ENCODE measurements at regions not wholly inside any gene's neighbourhood (a gene's known extent, or its start where the extent isn't known, plus 50 kb on each side); places are given as distances from the start of the nearest gene placed in this dataset.

DNA sequence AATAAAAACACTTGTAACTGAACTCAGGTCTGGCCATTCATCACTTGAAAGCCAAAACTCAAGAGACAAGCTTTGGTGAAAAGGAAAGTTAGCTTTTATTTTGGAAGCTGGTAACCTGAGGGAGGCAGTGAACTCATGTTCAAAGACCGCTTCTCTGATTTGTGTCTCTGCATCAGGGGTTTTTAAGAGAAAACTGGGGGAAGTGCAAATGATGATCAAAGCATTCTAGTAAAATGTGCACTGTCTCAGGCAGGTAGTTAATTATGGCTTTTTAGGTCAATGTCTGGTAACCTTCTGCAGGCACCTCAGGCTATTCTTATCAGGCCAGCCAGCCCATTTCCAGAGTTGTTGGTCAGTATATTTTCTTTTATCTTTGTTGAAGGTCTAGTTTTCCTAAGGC is 162.2 kb downstream of the SYT10 start:
- TF ChIP-seq MAFK (IDR thresholded peaks at IDR 0.05; ENCODE audit: partially characterized antibody) (no peak), NPAS2 (CRISPR knock-in tag; IDR thresholded peaks at IDR 0.05; ENCODE audit: borderline replicate concordance) (no peak), PHF8 (IDR thresholded peaks at IDR 0.05; ENCODE audit: borderline replicate concordance, low read depth) (no peak), RCOR1 (IDR thresholded peaks at IDR 0.05; ENCODE audit: low read depth, low read length) (no peak), ZFP36 (IDR thresholded peaks at IDR 0.05; ENCODE audit: borderline replicate concordance, partially characterized antibody) (no peak), RARB (CRISPR knock-in tag; IDR thresholded peaks at IDR 0.05) (no peak), RFX5 (IDR thresholded peaks at IDR 0.05) (no peak), TFCP2L1 (CRISPR knock-in tag; IDR thresholded peaks at IDR 0.05) (no peak)
- TF ChIP-seq, protein P1, sequence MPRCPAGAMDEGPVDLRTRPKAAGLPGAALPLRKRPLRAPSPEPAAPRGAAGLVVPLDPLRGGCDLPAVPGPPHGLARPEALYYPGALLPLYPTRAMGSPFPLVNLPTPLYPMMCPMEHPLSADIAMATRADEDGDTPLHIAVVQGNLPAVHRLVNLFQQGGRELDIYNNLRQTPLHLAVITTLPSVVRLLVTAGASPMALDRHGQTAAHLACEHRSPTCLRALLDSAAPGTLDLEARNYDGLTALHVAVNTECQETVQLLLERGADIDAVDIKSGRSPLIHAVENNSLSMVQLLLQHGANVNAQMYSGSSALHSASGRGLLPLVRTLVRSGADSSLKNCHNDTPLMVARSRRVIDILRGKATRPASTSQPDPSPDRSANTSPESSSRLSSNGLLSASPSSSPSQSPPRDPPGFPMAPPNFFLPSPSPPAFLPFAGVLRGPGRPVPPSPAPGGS (IDR thresholded peaks at IDR 0.05) = no peak
- TF ChIP-seq, protein P2, sequence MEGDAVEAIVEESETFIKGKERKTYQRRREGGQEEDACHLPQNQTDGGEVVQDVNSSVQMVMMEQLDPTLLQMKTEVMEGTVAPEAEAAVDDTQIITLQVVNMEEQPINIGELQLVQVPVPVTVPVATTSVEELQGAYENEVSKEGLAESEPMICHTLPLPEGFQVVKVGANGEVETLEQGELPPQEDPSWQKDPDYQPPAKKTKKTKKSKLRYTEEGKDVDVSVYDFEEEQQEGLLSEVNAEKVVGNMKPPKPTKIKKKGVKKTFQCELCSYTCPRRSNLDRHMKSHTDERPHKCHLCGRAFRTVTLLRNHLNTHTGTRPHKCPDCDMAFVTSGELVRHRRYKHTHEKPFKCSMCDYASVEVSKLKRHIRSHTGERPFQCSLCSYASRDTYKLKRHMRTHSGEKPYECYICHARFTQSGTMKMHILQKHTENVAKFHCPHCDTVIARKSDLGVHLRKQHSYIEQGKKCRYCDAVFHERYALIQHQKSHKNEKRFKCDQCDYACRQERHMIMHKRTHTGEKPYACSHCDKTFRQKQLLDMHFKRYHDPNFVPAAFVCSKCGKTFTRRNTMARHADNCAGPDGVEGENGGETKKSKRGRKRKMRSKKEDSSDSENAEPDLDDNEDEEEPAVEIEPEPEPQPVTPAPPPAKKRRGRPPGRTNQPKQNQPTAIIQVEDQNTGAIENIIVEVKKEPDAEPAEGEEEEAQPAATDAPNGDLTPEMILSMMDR (IDR thresholded peaks at IDR 0.05) = no peak
- TF ChIP-seq, protein P3, sequence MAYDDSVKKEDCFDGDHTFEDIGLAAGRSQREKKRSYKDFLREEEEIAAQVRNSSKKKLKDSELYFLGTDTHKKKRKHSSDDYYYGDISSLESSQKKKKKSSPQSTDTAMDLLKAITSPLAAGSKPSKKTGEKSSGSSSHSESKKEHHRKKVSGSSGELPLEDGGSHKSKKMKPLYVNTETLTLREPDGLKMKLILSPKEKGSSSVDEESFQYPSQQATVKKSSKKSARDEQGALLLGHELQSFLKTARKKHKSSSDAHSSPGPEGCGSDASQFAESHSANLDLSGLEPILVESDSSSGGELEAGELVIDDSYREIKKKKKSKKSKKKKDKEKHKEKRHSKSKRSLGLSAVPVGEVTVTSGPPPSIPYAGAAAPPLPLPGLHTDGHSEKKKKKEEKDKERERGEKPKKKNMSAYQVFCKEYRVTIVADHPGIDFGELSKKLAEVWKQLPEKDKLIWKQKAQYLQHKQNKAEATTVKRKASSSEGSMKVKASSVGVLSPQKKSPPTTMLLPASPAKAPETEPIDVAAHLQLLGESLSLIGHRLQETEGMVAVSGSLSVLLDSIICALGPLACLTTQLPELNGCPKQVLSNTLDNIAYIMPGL (CRISPR knock-in tag; IDR thresholded peaks at IDR 0.05; ENCODE audit: borderline replicate concordance) = no peak
- no peak overlapping the region for H3K4me2 ChIP-seq
- H3K4me3 ChIP-seq = no peak overlapping the region
- FAIRE-seq (no peak), DNase-seq (ENCODE audit: low read depth in 1 of 2, low spot score in 1 of 2) (no peak), ATAC-seq (no peak)
- H3K27ac ChIP-seq = no peak overlapping the region
- H3K4me1 ChIP-seq = no peaks in the 10 kb centered on the region
- WGBS (ENCODE audit: missing lambda C conversion rate) = 3% methylated on average over 1 of the region's 1 CpG
- ChIA-PET CTCF (no interaction called here), POLR2A (no interaction called here)
- H3K9me3 ChIP-seq = no peaks in the 10 kb centered on the region

DNA sequence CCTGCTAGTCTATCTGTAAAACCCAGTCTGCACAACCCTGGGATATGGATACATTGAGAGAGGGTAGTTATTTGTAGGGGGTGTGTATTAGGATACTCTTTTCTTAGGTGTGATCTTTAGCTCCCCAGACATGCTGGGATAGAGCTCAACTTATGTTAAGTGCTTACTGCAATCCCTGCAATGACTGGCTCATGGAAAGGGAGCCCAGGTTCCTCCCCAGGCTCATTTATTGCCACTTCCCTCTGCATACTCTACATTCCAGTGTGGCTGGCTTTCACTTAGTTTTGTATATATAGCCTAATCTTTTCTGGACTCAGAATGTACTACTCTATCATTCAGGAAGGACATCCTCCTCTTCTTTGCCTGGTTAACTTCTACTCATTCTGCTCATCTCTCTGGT is 172.0 kb downstream of the SYT10 start:
- no peak overlapping the region for H3K4me2 ChIP-seq
- no peak overlapping the region for H3K27ac ChIP-seq
- FAIRE-seq (no peak), ATAC-seq (no peak), DNase-seq (ENCODE audit: low read depth in 1 of 2, low spot score in 1 of 2) (no peak)
- POLR2A ChIA-PET = no interaction called here
- H3K4me3 ChIP-seq = no peak overlapping the region
- CTCF ChIA-PET = interaction anchor here (1.5 kb wide), 1 partner anchor 15 kb away, joined by 4 read pairs; no protein-coding TSS in a partner anchor
- no peaks in the 10 kb centered on the region for H3K4me1 ChIP-seq
- TF ChIP-seq FOXS1 (CRISPR knock-in tag; IDR thresholded peaks at IDR 0.05) (no peak), CEBPB (IDR thresholded peaks at IDR 0.05) (no peak), SMC3 (IDR thresholded peaks at IDR 0.05) (no peak), CBX2 (IDR thresholded peaks at IDR 0.05; ENCODE audit: borderline replicate concordance, low read depth) (no peak), RNF2 (IDR thresholded peaks at IDR 0.05; ENCODE audit: borderline replicate concordance, low read depth) (no peak), EP300 (IDR thresholded peaks at IDR 0.05) (no peak), HOXB13 (CRISPR knock-in tag; IDR thresholded peaks at IDR 0.05; ENCODE audit: low read depth) (no peak), EHMT2 (IDR thresholded peaks at IDR 0.05; ENCODE audit: low read depth) (no peak), ZNF302 (CRISPR knock-in tag; IDR thresholded peaks at IDR 0.05) (no peak), ZSCAN20 (CRISPR knock-in tag; IDR thresholded peaks at IDR 0.05) (no peak), PHF8 (IDR thresholded peaks at IDR 0.05; ENCODE audit: borderline replicate concordance, low read depth) (no peak), HOXA7 (CRISPR knock-in tag; IDR thresholded peaks at IDR 0.05) (no peak), POLR2AphosphoS2 (conservative IDR thresholded peaks at IDR 0.05; ENCODE audit: low read length) (no peak)
- TF ChIP-seq, protein P3 (CRISPR knock-in tag; IDR thresholded peaks at IDR 0.05; ENCODE audit: borderline replicate concordance) = no peak
- TF ChIP-seq, protein P1 (IDR thresholded peaks at IDR 0.05) = no peak
- TF ChIP-seq, protein P4, sequence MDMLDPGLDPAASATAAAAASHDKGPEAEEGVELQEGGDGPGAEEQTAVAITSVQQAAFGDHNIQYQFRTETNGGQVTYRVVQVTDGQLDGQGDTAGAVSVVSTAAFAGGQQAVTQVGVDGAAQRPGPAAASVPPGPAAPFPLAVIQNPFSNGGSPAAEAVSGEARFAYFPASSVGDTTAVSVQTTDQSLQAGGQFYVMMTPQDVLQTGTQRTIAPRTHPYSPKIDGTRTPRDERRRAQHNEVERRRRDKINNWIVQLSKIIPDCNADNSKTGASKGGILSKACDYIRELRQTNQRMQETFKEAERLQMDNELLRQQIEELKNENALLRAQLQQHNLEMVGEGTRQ (IDR thresholded peaks at IDR 0.05) = no peak
- TF ChIP-seq, protein P2 (IDR thresholded peaks at IDR 0.05) = no peak
- H3K9me3 ChIP-seq = no peaks in the 10 kb centered on the region
